Endothelial cell of umbilical vein (primary cell): ENCODE measurements at regions not wholly inside any gene's neighbourhood (a gene's known extent, or its start where the extent isn't known, plus 50 kb on each side); places are given as distances from the start of the nearest gene placed in this dataset.

ENCODE experiments used
- BruUV-seq: library from RNA; stranded (reverse); fragments of 400-500 nt; replicated peaks from 2 replicates; lab custom pipeline; 2021; lab: Mats Ljungman, UMichigan
- CTCF ChIA-PET: fragments of 300-600, 350-600 bp; sonication (Branson Sonifier 250); formaldehyde crosslinking; loops from one replicate; lab custom pipeline; 2021; ENCODE audit warnings: antibody characterized with exemption, inconsistent platforms; lab: Charles Lee
- POLR2A ChIA-PET: fragments of 300-600, 350-600 bp; sonication (Branson Sonifier 250); formaldehyde crosslinking; loops from one replicate; lab custom pipeline; 2021; ENCODE audit warnings: antibody characterized with exemption, inconsistent platforms; lab: Charles Lee
- DNase-seq: peaks from one replicate; pipeline ENCODE4 v3.0.0-alpha.2; 2011; ENCODE audit warnings: low read depth, low spot score
- FAIRE-seq: peaks from 2 replicates; lab custom pipeline; 2011; peaks lifted over from hg19 to GRCh38; lab: Jason Lieb, UNC
- H2AFZ ChIP-seq: 2 replicates; pipeline ENCODE4 v1.6.0; 2012; ENCODE audit warnings: low read depth, low read length, control low read depth, inconsistent platforms
- H3K27ac ChIP-seq: 2 replicates; pipeline ENCODE4 v1.5.1; 2011; ENCODE audit warnings: low read depth, mild to moderate bottlenecking, control low read depth, low read length, moderate library complexity; ENCODE audit not compliant: insufficient read depth
- H3K27me3 ChIP-seq, 2 experiments: 2 replicates each; pipeline versions ENCODE4 v1.6.0 to v1.6.1; 2011; ENCODE audit warnings: low read length in 2 of 2, mixed read lengths in 1 of 2; ENCODE audit not compliant: control insufficient read depth in 2 of 2, insufficient read depth in 2 of 2
- H3K36me3 ChIP-seq, 2 experiments: 2 replicates in 1 of 2; 3 replicates in 1 of 2; pipeline ENCODE4 v1.5.1; 2011; ENCODE audit warnings: low read length in 2 of 2, mild to moderate bottlenecking in 1 of 2, moderate library complexity in 1 of 2; ENCODE audit not compliant: control insufficient read depth in 2 of 2, insufficient read depth in 2 of 2; ENCODE audit errors: extremely low read depth in 1 of 2
- H3K4me1 ChIP-seq: 3 replicates; pipeline ENCODE4 v1.5.1; 2011; ENCODE audit warnings: mild to moderate bottlenecking, low read length; ENCODE audit not compliant: control insufficient read depth, insufficient read depth; ENCODE audit errors: extremely low read depth
- H3K4me2 ChIP-seq: 2 replicates; pipeline ENCODE4 v1.6.1; 2011; ENCODE audit warnings: low read length, control low read depth, mixed read lengths; ENCODE audit not compliant: insufficient read depth
- H3K4me3 ChIP-seq, 3 experiments: fragments of 200-600 bp in 1 of 3; sonication (generic), shearing (Covaris generic) in 1 of 3; replicated peaks in 1 of 3; 2 replicates each; pipeline ENCODE4 v1.5.1; 2011 to 2016; ENCODE audit warnings: control low read depth in 3 of 3, low read length in 3 of 3, mild to moderate bottlenecking in 2 of 3, inconsistent platforms in 1 of 3, low read depth in 1 of 3, moderate library complexity in 1 of 3; ENCODE audit not compliant: insufficient read depth in 1 of 3
- H3K79me2 ChIP-seq: 2 replicates; pipeline ENCODE4 v1.6.0; 2012; ENCODE audit warnings: low read length, inconsistent platforms; ENCODE audit not compliant: control insufficient read depth, insufficient read depth
- H3K9ac ChIP-seq: replicated peaks from 2 replicates; pipeline ENCODE3; 2011; ENCODE audit warnings: low read length, control low read depth; ENCODE audit not compliant: insufficient read depth; ENCODE audit errors: extremely low read depth
- H3K9me1 ChIP-seq: replicated peaks from 3 replicates; pipeline ENCODE4 v1.6.0; 2011; ENCODE audit warnings: mild to moderate bottlenecking, low read length; ENCODE audit not compliant: control insufficient read depth, insufficient read depth; ENCODE audit errors: extremely low read depth
- H3K9me3 ChIP-seq: replicated peaks from 2 replicates; pipeline ENCODE4 v1.5.1; 2012; ENCODE audit warnings: low read length, inconsistent platforms; ENCODE audit not compliant: control insufficient read depth, insufficient read depth
- H4K20me1 ChIP-seq: replicated peaks from 2 replicates; pipeline ENCODE3; 2011; ENCODE audit warnings: mild to moderate bottlenecking, low read length; ENCODE audit not compliant: control insufficient read depth, insufficient read depth; ENCODE audit errors: extremely low read depth
- EZH2 ChIP-seq: IDR thresholded peaks from 2 replicates; pipeline ENCODE4 v1.6.1; 2012; ENCODE audit warnings: borderline replicate concordance, low read depth, mild to moderate bottlenecking, moderate library complexity, low read length, inconsistent platforms; ENCODE audit not compliant: severe bottlenecking
- FOS ChIP-seq: IDR thresholded peaks from 2 replicates; pipeline ENCODE4 v1.6.1; 2011; ENCODE audit warnings: mild to moderate bottlenecking, low read length, moderate library complexity, borderline replicate concordance; ENCODE audit not compliant: insufficient read depth
- GATA2 ChIP-seq: IDR thresholded peaks from 2 replicates; pipeline ENCODE4 v1.7.0; 2011; ENCODE audit warnings: low read depth, mild to moderate bottlenecking, moderate library complexity, mixed read lengths, low read length; ENCODE audit not compliant: insufficient read length, insufficient read depth
- JUN ChIP-seq: IDR thresholded peaks from 2 replicates; pipeline ENCODE4 v1.6.1; 2011; ENCODE audit warnings: borderline replicate concordance, low read depth; ENCODE audit not compliant: insufficient read length, insufficient read depth
- MYC ChIP-seq: IDR thresholded peaks from one replicate; pipeline ENCODE4 v1.6.1; 2011; ENCODE audit warnings: mild to moderate bottlenecking, low read depth, low read length
- POLR2A ChIP-seq: IDR thresholded peaks from 2 replicates; pipeline ENCODE4 v1.6.1; 2012; ENCODE audit warnings: low read depth, mild to moderate bottlenecking, control low read depth, low read length
- POLR2AphosphoS5 ChIP-seq: IDR thresholded peaks from 2 replicates; pipeline ENCODE4 v1.6.1; 2012; ENCODE audit warnings: low read depth, mild to moderate bottlenecking, control low read depth, low read length, moderate library complexity; ENCODE audit not compliant: insufficient read depth
- dilution Hi-C: fragments of 300-500 bp; cut with MboI; formaldehyde crosslinking; loops from one replicate; pipeline ENCODE4 v1.15.0; 2019; ENCODE audit warnings: low sequenced_read_pairs; ENCODE audit not compliant: extremely low pct_ligation_motif_present
- intact Hi-C: fragments of 100-400 bp; cut with micrococcal nuclease; formaldehyde crosslinking; loops from one replicate; pipeline ENCODE4 v1.10.0; 2022
- TF ChIP-seq, protein P1 (sequence below): IDR thresholded peaks from 2 replicates; pipeline ENCODE4 v1.6.1; 2011; ENCODE audit not compliant: insufficient read depth, insufficient read length
- TF ChIP-seq, protein P2 (sequence below), 2 donors: IDR thresholded peaks; 1 replicate in 1 of 2; 2 replicates in 1 of 2; pipeline ENCODE4 v1.5.1; 2011; ENCODE audit warnings: low read length in 2 of 2, mild to moderate bottlenecking in 2 of 2, moderate library complexity in 2 of 2, control low read depth in 1 of 2, inconsistent platforms in 1 of 2, low read depth in 1 of 2; ENCODE audit not compliant: insufficient read depth in 1 of 2; ENCODE audit errors: extremely low read depth in 1 of 2

DNA sequence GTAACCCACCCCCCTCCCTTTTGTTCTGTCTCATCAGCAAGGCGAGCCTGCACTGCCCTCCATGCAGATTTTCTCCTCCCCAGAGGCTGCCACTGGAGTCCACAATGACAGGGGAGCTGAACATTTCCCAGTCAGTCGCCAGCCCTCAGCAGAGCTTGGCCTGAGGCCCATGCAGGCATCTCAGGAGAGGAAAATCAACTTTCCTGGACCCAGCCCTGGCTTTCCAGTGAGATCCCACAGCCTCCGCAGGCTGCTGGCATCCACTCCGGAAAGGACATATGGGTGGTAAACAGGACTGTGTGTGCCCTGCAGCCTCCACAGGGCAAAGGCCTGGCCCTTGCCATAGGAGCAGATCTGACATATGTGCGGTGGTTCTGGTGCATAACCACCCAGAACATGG lies 253.8 kb downstream of the TNS1 start:
- no peaks in the 10 kb centered on the region for H3K9me1 ChIP-seq
- FAIRE-seq (no peak), DNase-seq (no peak)
- intact Hi-C loops (no loop called here), dilution Hi-C loops (no loop called here)
- no peak overlapping the region for H3K27ac ChIP-seq
- H3K4me1 ChIP-seq = peaks cover 6% of the 10 kb centered on the region
- TF ChIP-seq POLR2A (no peak), GATA2 (no peak), FOS (no peak)
- TF ChIP-seq, protein P1, sequence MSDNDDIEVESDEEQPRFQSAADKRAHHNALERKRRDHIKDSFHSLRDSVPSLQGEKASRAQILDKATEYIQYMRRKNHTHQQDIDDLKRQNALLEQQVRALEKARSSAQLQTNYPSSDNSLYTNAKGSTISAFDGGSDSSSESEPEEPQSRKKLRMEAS = no peak
- H3K36me3 ChIP-seq = no peaks in the 10 kb centered on the region
- H3K9me3 ChIP-seq = no peaks in the 10 kb centered on the region
- H2AFZ ChIP-seq = no peak overlapping the region
- no peak overlapping the region for H3K4me3 ChIP-seq
- H3K27me3 ChIP-seq = peaks cover 0 to 3% of the 10 kb centered on the region in 2 experiments
- CTCF ChIA-PET = no interaction called here
- no peak overlapping the region for H3K4me2 ChIP-seq
- H3K79me2 ChIP-seq = no peaks in the 10 kb centered on the region
- H4K20me1 ChIP-seq = no peaks in the 10 kb centered on the region
- no peak overlapping the region for H3K9ac ChIP-seq
- BruUV-seq = no TSS peak
- POLR2A ChIA-PET = no interaction called here

DNA sequence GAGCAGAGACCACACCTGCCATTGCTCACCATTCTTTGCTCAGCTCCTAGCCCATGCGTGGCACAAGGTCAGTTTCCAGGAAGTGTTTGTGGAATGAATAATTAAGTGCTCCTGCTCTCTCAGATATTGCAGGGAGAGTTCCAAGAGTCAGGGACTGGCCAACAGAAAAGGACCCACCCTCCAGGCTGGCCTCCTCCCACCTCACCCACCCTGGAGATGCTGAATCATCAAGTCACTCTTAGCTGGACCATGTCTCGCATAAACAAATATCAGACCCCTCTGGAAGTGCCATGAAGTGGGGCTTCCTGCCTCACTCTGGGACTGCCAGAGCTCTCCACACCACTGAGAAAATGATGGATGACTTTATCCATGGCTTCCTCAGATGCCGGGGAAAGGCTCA lies 256.0 kb downstream of the TNS1 start:
- Histone ChIP-seq H3K27me3 (no peaks in the 10 kb centered on the region), H3K9me1 (no peaks in the 10 kb centered on the region), H3K36me3 (no peaks in the 10 kb centered on the region), H3K4me1 (peaks cover 6% of the 10 kb centered on the region), H3K4me2 (no peak overlapping the region), H3K4me3 (no peak overlapping the region), H4K20me1 (no peaks in the 10 kb centered on the region), H3K9me3 (no peaks in the 10 kb centered on the region), H3K9ac (no peak overlapping the region), H2AFZ (peak overlapping the region; percentile 43), H3K27ac (no peak overlapping the region), H3K79me2 (no peaks in the 10 kb centered on the region)
- TF ChIP-seq MYC = no peak
- no peak for TF ChIP-seq EZH2
- TF ChIP-seq JUN = no peak
- TF ChIP-seq, protein P2, sequence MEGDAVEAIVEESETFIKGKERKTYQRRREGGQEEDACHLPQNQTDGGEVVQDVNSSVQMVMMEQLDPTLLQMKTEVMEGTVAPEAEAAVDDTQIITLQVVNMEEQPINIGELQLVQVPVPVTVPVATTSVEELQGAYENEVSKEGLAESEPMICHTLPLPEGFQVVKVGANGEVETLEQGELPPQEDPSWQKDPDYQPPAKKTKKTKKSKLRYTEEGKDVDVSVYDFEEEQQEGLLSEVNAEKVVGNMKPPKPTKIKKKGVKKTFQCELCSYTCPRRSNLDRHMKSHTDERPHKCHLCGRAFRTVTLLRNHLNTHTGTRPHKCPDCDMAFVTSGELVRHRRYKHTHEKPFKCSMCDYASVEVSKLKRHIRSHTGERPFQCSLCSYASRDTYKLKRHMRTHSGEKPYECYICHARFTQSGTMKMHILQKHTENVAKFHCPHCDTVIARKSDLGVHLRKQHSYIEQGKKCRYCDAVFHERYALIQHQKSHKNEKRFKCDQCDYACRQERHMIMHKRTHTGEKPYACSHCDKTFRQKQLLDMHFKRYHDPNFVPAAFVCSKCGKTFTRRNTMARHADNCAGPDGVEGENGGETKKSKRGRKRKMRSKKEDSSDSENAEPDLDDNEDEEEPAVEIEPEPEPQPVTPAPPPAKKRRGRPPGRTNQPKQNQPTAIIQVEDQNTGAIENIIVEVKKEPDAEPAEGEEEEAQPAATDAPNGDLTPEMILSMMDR (IDR thresholded peaks at IDR 0.05; ENCODE audit: extremely low read depth in 1 of 2, insufficient read depth in 1 of 2, low read depth in 1 of 2, low read length in 2 of 2) = no peak
- TF ChIP-seq POLR2A = no peak
- TF ChIP-seq GATA2 = no peak
- no peak for TF ChIP-seq POLR2AphosphoS5
- no peak for TF ChIP-seq FOS
- TF ChIP-seq, protein P1 = no peak
- BruUV-seq = no TSS peak
- ChIA-PET POLR2A (no interaction called here), CTCF (interaction anchor here (1.2 kb wide), 1 partner anchor 34 kb away, joined by 5 read pairs; no protein-coding TSS in a partner anchor)
- DNase-seq (peak; percentile 31), FAIRE-seq (no peak)
- dilution Hi-C loops = no loop called here
- intact Hi-C loops = no loop called here
